ENCODE measurements at regions not wholly inside any gene's neighbourhood (a gene's known extent, or its start where the extent isn't known, plus 50 kb on each side); places are given as distances from the start of the nearest gene placed in this dataset.
"Not testable (repeated sequence)": the region's sequence is repeated elsewhere in the genome, so short reads cannot be mapped to it uniquely, and the experiment has no call there.

DNA sequence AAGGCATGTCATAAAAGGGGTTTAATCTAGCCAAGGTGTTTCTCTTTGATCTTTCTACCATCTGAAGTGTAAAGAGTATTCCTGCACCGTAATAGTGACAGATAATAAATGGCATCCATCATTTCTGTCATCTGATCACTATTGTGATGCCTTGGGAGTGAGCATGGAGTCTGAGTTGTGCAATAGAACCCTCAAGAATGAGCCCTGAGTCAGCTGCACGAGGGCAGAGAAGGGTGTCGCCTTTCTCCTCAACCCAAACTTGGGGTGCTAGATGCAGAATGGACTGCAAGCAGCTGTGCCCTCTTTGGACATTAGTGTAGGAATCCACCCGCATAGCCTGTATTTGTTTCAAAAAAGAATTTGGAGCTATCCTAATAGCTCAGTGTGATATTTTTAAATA is 115.2 kb downstream of the ZNF37A start:
- Histone ChIP-seq H3K9ac (ENCODE audit: low read depth, low read length) (no peak overlapping the region), H3K4me1 (ENCODE audit: insufficient read depth, low read length) (no peaks in the 10 kb centered on the region), H3K27me3 (ENCODE audit: insufficient read depth, low read length) (no peaks in the 10 kb centered on the region), H3K9me3 (ENCODE audit: insufficient read depth, low read depth, low read length) (peaks cover 91% of the 10 kb centered on the region), H3K36me3 (ENCODE audit: insufficient read depth, low read length) (no peaks in the 10 kb centered on the region), H3K4me3 (ENCODE audit: low read length) (no peak overlapping the region), H3K27ac (ENCODE audit: low read depth, low read length) (no peak overlapping the region)
- 57% methylated on average over 4 of the region's 4 CpGs for WGBS

DNA sequence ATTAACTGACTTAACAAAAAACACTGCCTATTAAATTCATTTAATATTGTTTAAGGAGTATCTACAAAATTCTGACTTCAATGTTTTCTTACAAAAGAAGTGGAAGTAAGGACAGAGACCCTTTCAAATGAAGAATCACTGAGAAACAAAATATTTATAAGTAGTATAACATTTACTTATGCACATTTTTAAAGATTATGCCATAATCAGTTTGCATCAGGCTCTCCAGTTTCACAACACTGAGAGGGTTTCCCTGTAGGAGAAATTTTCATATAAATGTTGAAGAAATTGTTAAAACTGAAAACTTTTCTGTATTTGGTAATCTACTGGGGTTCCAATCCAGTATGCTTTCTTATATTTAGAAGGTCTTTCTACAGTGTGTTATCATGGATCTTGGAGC is 115.6 kb downstream of the ZNF37A start:
- H3K27ac ChIP-seq (ENCODE audit: low read depth, low read length); H3K27me3 ChIP-seq (ENCODE audit: insufficient read depth, low read length); H3K36me3 ChIP-seq (ENCODE audit: insufficient read depth, low read length); H3K4me3 ChIP-seq (ENCODE audit: low read length); H3K9ac ChIP-seq (ENCODE audit: low read depth, low read length); H3K4me1 ChIP-seq (ENCODE audit: insufficient read depth, low read length): not testable (repeated sequence)
- peaks cover 91% of the 10 kb centered on the region for H3K9me3 ChIP-seq (ENCODE audit: insufficient read depth, low read depth, low read length)

DNA sequence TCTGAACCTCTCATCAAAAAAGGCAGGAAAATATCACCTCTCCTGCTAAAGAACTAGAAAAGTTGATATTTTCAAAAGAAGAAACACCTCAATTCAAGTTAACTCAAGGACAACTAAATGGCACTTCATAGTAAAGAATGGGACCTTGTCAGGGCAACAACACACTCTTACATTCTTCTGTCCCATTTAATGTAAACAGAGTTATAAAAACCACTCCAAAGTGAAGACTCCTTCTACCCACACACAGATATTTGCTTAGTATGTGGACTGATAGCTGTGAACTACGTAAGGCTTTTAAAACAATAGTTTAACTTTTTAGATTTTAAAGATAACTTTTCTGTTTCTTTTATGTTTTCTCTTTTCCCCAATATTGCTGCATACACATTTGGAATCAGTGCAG is 118.3 kb downstream of the ZNF37A start:
- WGBS, result no CpG with 5 or more reads among the region's 1 CpG
- Histone ChIP-seq H3K36me3 (ENCODE audit: insufficient read depth, low read length) (no peaks in the 10 kb centered on the region), H3K9ac (ENCODE audit: low read depth, low read length) (no peak overlapping the region), H3K4me1 (ENCODE audit: insufficient read depth, low read length) (no peaks in the 10 kb centered on the region), H3K9me3 (ENCODE audit: insufficient read depth, low read depth, low read length) (peaks cover 86% of the 10 kb centered on the region), H3K4me3 (ENCODE audit: low read length) (no peak overlapping the region), H3K27me3 (ENCODE audit: insufficient read depth, low read length) (no peaks in the 10 kb centered on the region), H3K27ac (ENCODE audit: low read depth, low read length) (no peak overlapping the region)

DNA sequence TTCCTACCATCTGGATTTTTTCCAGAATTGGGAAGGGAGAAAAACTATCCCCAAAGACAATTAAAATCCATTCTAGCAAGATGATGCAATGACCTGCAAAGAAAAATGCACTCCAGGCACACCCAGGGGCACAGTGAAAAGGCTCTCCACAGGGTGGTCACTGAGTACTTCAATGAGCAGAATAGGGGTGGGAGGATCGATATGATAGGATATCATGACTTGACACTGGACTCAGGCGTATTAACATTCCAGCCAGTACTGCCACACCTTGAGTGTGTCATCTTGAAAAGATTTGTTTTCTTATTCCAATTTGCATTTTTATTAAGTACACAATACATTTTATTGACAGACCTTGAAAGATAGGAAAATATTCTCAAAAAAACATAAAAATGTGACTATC is 132.2 kb downstream of the ZNF37A start:
- peaks cover 74% of the 10 kb centered on the region for H3K9me3 ChIP-seq (ENCODE audit: insufficient read depth, low read depth, low read length)

DNA sequence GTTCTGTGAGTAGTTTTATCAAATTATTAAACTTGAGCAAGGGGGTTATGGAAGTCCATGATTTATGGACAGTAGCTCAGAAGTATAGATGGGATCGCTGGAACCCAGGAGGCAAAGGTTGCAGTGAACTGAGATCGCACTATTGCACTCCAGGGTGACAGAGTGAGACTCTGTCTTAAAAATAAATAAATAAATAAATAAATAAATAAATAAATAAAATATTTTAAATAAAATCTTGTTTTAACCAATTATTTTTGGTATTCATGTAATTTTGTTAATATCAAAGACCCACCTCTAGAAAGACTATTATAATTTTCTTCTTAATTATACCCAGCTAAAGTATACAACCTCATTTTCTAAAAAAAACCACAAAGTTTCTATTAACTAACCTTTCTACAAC is 134.3 kb downstream of the ZNF37A start:
- Histone ChIP-seq H3K9ac (ENCODE audit: low read depth, low read length) (no peak overlapping the region), H3K36me3 (ENCODE audit: insufficient read depth, low read length) (no peaks in the 10 kb centered on the region), H3K27ac (ENCODE audit: low read depth, low read length) (no peak overlapping the region), H3K4me1 (ENCODE audit: insufficient read depth, low read length) (no peaks in the 10 kb centered on the region), H3K9me3 (ENCODE audit: insufficient read depth, low read depth, low read length) (peaks cover 70% of the 10 kb centered on the region), H3K27me3 (ENCODE audit: insufficient read depth, low read length) (no peaks in the 10 kb centered on the region), H3K4me3 (ENCODE audit: low read length) (no peak overlapping the region)
- 91% methylated on average over 1 of the region's 2 CpGs for WGBS

More for the DNA sequence above, 132.2 kb downstream of the ZNF37A start:
- H3K27me3 ChIP-seq (ENCODE audit: insufficient read depth, low read length), result no peaks in the 10 kb centered on the region
- no peaks in the 10 kb centered on the region for H3K4me1 ChIP-seq (ENCODE audit: insufficient read depth, low read length)
- no peak overlapping the region for H3K27ac ChIP-seq (ENCODE audit: low read depth, low read length)
- no peak overlapping the region for H3K4me3 ChIP-seq (ENCODE audit: low read length)
- H3K9ac ChIP-seq (ENCODE audit: low read depth, low read length), result no peak overlapping the region
- WGBS, result 94% methylated on average over 2 of the region's 2 CpGs
- H3K36me3 ChIP-seq (ENCODE audit: insufficient read depth, low read length), result no peaks in the 10 kb centered on the region

DNA sequence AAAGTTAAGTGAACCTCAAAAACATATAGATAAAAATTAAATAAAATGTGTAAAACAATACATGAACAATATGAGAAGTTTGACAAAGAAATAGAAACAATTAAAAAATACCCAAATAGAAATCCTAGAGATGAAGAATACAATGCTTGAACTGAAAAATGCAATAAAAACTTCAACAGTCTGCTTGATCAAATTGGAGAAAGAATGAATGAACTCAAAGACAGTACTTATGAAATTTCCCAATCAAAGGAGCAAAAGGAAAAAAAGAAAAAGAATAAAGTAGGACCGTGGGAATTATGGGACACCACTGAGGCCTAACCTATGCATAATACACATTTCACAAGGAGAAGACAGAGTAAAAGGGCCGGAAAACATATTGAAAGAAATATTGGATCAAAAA is 144.3 kb downstream of the ZNF37A start:
- 81% methylated on average over 1 of the region's 2 CpGs for WGBS
- H3K4me1 ChIP-seq (ENCODE audit: insufficient read depth, low read length); H3K9ac ChIP-seq (ENCODE audit: low read depth, low read length); H3K27me3 ChIP-seq (ENCODE audit: insufficient read depth, low read length); H3K4me3 ChIP-seq (ENCODE audit: low read length); H3K27ac ChIP-seq (ENCODE audit: low read depth, low read length); H3K36me3 ChIP-seq (ENCODE audit: insufficient read depth, low read length): not testable (repeated sequence)
- peaks cover 22% of the 10 kb centered on the region for H3K9me3 ChIP-seq (ENCODE audit: insufficient read depth, low read depth, low read length)

DNA sequence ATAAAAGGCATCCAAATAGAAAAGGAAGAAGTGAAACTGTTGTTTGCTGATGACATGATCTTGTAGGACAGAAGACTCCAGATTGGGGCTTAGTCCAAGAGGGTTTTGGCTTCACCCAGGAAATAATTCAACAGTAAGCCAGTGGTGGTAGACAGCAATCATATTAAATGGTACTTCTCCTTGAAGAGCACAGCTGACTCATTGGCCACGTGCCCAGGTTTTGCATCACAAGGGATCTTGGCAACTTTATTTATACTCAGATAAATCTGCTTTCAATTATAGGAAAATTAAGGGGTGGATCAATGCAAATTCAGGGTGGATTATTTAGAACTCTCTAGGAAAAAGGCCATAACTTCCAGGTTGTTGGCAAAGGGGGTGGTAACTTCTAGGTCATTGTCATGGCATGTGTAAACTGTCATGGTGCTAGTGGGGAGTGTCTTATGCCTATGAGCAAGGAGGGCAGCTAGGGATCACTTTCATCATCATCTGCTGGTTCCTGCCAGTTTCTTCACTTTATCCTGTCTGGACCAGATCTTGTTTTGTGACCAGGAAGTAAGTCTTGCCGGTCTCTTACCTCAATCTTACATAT is 148.0 kb downstream of the ZNF37A start:
- H3K27ac ChIP-seq (ENCODE audit: low read depth, low read length); H3K9ac ChIP-seq (ENCODE audit: low read depth, low read length); H3K36me3 ChIP-seq (ENCODE audit: insufficient read depth, low read length); H3K4me1 ChIP-seq (ENCODE audit: insufficient read depth, low read length); H3K27me3 ChIP-seq (ENCODE audit: insufficient read depth, low read length); H3K4me3 ChIP-seq (ENCODE audit: low read length): not testable (repeated sequence)
- 37% methylated on average over 2 of the region's 2 CpGs for WGBS
- peaks cover 26% of the 10 kb centered on the region for H3K9me3 ChIP-seq (ENCODE audit: insufficient read depth, low read depth, low read length)

DNA sequence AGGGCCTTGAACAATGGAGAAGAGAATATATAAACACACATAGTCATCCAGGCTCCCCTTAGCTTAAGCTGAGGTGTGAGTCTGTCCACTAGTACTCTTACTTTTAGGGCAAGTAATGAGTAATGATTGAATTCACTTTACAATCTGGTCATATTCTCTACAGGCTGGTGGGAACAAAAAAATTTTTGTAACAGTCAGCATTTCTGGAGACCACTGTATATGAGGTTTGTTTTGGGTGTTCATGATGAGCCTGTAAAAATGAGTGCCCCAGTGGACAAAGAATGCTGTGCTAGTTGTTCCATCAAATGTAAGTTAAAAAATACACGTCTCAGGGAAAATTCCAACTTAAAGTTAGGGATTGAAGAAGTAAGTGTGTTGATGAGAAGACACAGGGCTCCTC is 154.0 kb downstream of the ZNF37A start:
- WGBS, result 9% methylated on average over 1 of the region's 1 CpG
- H3K36me3 ChIP-seq (ENCODE audit: insufficient read depth, low read length); H3K4me1 ChIP-seq (ENCODE audit: insufficient read depth, low read length); H3K27ac ChIP-seq (ENCODE audit: low read depth, low read length); H3K27me3 ChIP-seq (ENCODE audit: insufficient read depth, low read length); H3K4me3 ChIP-seq (ENCODE audit: low read length); H3K9ac ChIP-seq (ENCODE audit: low read depth, low read length): not testable (repeated sequence)
- peaks cover 45% of the 10 kb centered on the region for H3K9me3 ChIP-seq (ENCODE audit: insufficient read depth, low read depth, low read length)

DNA sequence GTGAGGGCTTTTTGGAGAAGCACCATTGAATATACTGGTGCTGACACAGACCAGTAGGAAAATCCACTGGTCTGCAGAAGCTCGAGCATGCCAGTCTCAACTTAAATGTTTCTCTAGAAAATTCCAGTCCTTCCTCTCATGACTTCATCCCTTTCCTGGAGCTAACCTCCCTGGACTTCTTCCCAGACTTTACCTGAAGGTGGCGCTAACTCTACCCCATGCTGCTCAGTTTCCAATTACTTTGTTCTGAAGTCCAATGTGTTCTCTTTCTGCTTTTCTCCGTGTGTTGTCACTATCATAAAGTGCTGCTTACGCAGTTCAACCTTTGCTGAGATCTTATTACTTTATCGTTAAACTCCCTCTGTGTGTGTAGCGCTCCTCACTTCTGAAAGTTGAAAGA is 158.4 kb downstream of the ZNF37A start:
- H3K27ac ChIP-seq (ENCODE audit: low read depth, low read length); H3K4me1 ChIP-seq (ENCODE audit: insufficient read depth, low read length); H3K4me3 ChIP-seq (ENCODE audit: low read length); H3K9ac ChIP-seq (ENCODE audit: low read depth, low read length); H3K36me3 ChIP-seq (ENCODE audit: insufficient read depth, low read length); H3K27me3 ChIP-seq (ENCODE audit: insufficient read depth, low read length): not testable (repeated sequence)
- WGBS, result 69% methylated on average over 2 of the region's 6 CpGs
- peaks cover 60% of the 10 kb centered on the region for H3K9me3 ChIP-seq (ENCODE audit: insufficient read depth, low read depth, low read length)

DNA sequence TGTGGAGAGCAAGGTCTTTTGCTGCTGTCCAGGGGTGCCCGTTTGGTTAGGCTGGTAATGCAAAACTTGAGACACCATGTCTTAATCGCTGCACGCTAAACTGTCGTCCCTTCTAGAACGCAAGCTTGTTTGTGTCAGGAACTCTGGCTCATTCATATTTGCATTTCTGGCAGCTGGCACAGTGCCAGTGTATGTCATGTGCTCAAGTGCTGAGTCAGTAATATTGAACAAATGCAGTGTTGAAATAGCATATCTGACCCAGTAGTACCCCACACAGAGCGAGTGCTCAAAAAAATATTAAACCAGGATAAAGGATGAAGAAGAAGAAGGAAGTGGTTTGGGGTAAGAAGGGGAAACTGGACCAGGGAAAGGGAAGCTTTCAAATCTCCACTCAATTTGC is 173.4 kb downstream of the ZNF37A start:
- H3K27me3 ChIP-seq (ENCODE audit: insufficient read depth, low read length); H3K9ac ChIP-seq (ENCODE audit: low read depth, low read length); H3K27ac ChIP-seq (ENCODE audit: low read depth, low read length); H3K4me1 ChIP-seq (ENCODE audit: insufficient read depth, low read length); H3K4me3 ChIP-seq (ENCODE audit: low read length); H3K36me3 ChIP-seq (ENCODE audit: insufficient read depth, low read length): not testable (repeated sequence)
- 75% methylated on average over 6 of the region's 6 CpGs for WGBS
- peaks cover 51% of the 10 kb centered on the region for H3K9me3 ChIP-seq (ENCODE audit: insufficient read depth, low read depth, low read length)

DNA sequence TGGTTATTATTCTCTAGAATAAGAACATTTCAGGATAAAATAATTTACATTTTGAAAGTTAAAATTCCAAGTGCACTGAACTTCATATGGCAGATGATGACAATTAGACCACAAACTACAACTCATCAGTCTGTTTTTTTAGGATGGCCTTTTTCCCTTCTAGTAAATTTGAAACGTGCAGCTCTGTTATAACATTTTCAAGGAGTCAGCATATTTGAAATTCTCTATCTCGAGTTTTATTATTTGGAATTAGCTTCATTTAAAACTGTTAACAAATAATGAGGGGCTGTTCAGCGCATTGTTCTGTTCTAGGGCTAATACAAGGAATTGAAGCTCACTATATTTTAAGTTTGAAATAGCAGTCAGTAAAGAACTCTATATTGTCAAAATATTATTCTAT is 176.9 kb downstream of the ZNF37A start:
- peaks cover 46% of the 10 kb centered on the region for H3K9me3 ChIP-seq (ENCODE audit: insufficient read depth, low read depth, low read length)
- not testable (repeated sequence) for H3K9ac ChIP-seq (ENCODE audit: low read depth, low read length); H3K27me3 ChIP-seq (ENCODE audit: insufficient read depth, low read length); H3K4me1 ChIP-seq (ENCODE audit: insufficient read depth, low read length); H3K36me3 ChIP-seq (ENCODE audit: insufficient read depth, low read length); H3K4me3 ChIP-seq (ENCODE audit: low read length); H3K27ac ChIP-seq (ENCODE audit: low read depth, low read length)
- 80% methylated on average over 1 of the region's 3 CpGs for WGBS

DNA sequence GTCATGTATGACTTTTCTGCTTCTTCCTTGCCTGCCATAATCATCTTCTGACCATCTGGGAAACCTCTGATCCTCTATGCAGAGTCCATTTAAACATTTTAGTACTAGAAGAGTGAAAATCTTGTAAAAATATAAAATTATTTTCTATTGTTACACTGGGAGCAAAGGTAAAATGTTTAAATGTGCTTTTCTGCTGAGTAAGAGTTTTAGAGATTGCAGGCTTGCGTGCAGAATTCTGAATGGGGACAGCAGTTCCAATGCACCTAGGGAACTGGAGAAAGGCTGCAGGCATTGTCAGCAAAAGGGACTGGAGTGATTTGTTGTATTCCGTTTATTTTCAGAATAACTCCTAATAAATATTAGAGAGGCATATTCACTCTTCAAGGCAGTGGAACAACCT is 180.7 kb downstream of the ZNF37A start:
- H3K9ac ChIP-seq (ENCODE audit: low read depth, low read length); H3K36me3 ChIP-seq (ENCODE audit: insufficient read depth, low read length); H3K4me3 ChIP-seq (ENCODE audit: low read length); H3K27me3 ChIP-seq (ENCODE audit: insufficient read depth, low read length); H3K4me1 ChIP-seq (ENCODE audit: insufficient read depth, low read length); H3K27ac ChIP-seq (ENCODE audit: low read depth, low read length): not testable (repeated sequence)
- WGBS, result 50% methylated on average over 1 of the region's 2 CpGs
- H3K9me3 ChIP-seq (ENCODE audit: insufficient read depth, low read depth, low read length), result peaks cover 26% of the 10 kb centered on the region
